22Rv1 (cell line): ENCODE measurements at regions not wholly inside any gene's neighbourhood (a gene's known extent, or its start where the extent isn't known, plus 50 kb on each side); places are given as distances from the start of the nearest gene placed in this dataset.
"Not testable (repeated sequence)": the region's sequence is repeated elsewhere in the genome, so short reads cannot be mapped to it uniquely, and the experiment has no call there.

Experiments
- H3K27ac ChIP-seq: fragments of 450-650 bp; 2 replicates; pipeline ENCODE4 v1.5.1; 2017
- CTCF ChIP-seq: fragments of 450-650 bp; IDR thresholded peaks from 2 replicates; pipeline ENCODE4 v1.5.1; 2017; ENCODE audit warnings: mild to moderate bottlenecking
- ZFX ChIP-seq: fragments of 450-650 bp; IDR thresholded peaks from 2 replicates; pipeline ENCODE4 v1.6.1; 2017; ENCODE audit warnings: antibody characterized with exemption, borderline replicate concordance

- no peak for TF ChIP-seq CTCF
- TF ChIP-seq ZFX: no peak
- no peak overlapping the region for H3K27ac ChIP-seq
These were observed 219.4 kb downstream of the MAF start for GRCh38 chr16:79380995-79381602.

GRCh38 chr16:79379095-79379494, 221.4 kb downstream of the MAF start:
- TF ChIP-seq CTCF (no peak), ZFX (no peak)
- H3K27ac ChIP-seq: no peak overlapping the region

GRCh38 chr16:79377082-79377481, 223.5 kb downstream of the MAF start:
- H3K27ac ChIP-seq: not testable (repeated sequence)

DNA sequence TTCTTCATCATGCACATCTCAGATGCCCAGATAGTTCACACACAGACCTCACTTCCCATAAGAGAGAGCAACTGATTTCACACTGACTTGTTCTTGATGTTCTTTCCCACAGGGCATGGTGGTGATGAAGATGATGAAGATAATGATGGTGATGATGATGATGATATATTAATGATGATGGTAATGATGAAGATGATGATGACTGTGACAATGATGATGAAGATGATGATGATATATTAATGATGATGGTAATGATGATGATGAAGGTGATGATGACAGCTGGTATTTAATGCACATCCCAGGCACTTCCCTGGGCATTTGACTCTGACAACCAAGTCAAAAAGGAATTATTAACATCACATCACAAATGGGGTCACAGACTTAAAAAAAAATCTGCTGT, 225.2 kb downstream of the MAF start:
- no peak overlapping the region for H3K27ac ChIP-seq
- TF ChIP-seq ZFX (no peak), CTCF (no peak)

GRCh38 chr16:79372503-79373184, 227.9 kb downstream of the MAF start:
- TF ChIP-seq CTCF: no peak
- no peak for TF ChIP-seq ZFX
- no peak overlapping the region for H3K27ac ChIP-seq

DNA sequence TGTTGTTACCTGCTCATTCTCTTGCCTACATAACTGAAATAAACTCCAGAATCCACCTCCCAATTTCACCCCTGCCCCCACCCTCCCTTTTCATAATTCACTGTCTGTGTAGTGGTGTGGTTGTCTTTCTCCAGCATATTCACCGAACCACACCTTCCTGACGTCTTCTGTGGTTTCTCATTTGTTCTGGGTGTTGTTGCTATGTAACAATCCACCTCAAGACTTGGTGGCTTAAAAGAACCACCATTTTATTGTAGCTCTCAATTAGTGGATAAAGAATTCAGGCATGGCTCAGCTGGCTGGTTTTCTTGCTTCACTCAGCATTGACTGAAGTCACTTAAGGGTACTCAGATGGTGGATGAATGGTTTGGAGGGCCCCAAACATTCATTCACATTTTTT, 229.8 kb downstream of the MAF start:
- no peak for TF ChIP-seq CTCF
- no peak for TF ChIP-seq ZFX
- H3K27ac ChIP-seq: no peak overlapping the region

DNA sequence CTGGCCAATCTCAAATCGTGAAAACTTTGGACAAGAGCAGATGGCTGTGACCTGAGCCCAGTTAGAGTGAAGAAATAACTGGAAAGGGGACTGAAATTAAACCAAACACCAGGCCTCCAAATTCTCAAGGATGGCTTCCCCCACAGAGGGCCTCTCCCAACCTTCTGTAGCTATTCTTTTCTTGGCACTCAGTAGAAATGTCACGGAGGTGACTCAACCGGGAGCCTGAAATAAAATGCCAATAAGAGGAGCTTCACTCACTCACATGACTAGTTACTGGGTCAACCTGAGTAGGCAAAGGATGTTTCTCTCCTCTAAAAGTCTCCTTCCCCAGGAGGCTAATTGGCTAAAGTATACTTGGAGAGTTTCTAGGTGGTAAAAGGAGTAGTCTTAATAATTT, 230.7 kb downstream of the MAF start:
- no peak overlapping the region for H3K27ac ChIP-seq
- TF ChIP-seq ZFX (no peak), CTCF (no peak)

- no peak for TF ChIP-seq CTCF
- no peak for TF ChIP-seq ZFX
- H3K27ac ChIP-seq: no peak overlapping the region
These were observed 232.7 kb downstream of the MAF start for GRCh38 chr16:79367822-79368221.
